SU-DHL-6 (cell line): ENCODE measurements at regions not wholly inside any gene's neighbourhood (a gene's known extent, or its start where the extent isn't known, plus 50 kb on each side); places are given as distances from the start of the nearest gene placed in this dataset.

Source experiments
- CTCF ChIP-seq: fragments of 200-600 bp; sonication (generic); IDR thresholded peaks from one replicate; pipeline ENCODE4 v1.5.1; 2017; ENCODE audit warnings: antibody characterized with exemption, mild to moderate bottlenecking, low read length, moderate library complexity; ENCODE audit not compliant: insufficient read depth, poor library complexity, severe bottlenecking
- EZH2phosphoT487 ChIP-seq: fragments of 200-600 bp; sonication (generic), shearing (Covaris generic); conservative IDR thresholded peaks from 2 replicates; pipeline ENCODE4 v1.6.1; 2018; ENCODE audit warnings: mild to moderate bottlenecking, antibody characterized with exemption, low read length, moderate library complexity, mixed read lengths

- TF ChIP-seq CTCF, result no peak
- TF ChIP-seq EZH2phosphoT487, result no peak
Observed at GRCh38 chr19:32223595-32224370, 121.6 kb upstream of the ZNF507 start.
